ENCODE measurements at regions not wholly inside any gene's neighbourhood (a gene's known extent, or its start where the extent isn't known, plus 50 kb on each side); places are given as distances from the start of the nearest gene placed in this dataset.

GRCh38 chr11:130705670-130706421 lies 210.4 kb downstream of the SNX19 start:
- Histone ChIP-seq H3K9me3 (no peaks in the 10 kb centered on the region), H3K4me1 (no peaks in the 10 kb centered on the region), H3K27ac (no peak overlapping the region), H3K27me3 (replicated peaks in 1 of 7) (peaks cover 0 to 11% (median 0%) of the 10 kb centered on the region in 7 donors), H3K4me3 (no peak overlapping the region), H3K36me3 (no peaks in the 10 kb centered on the region)
- WGBS, 5 donors = 72 to 85% (median 76%) methylated on average over 5 of the region's 5 CpGs
- no peak for TF ChIP-seq POLR2AphosphoS5 (IDR thresholded peaks at IDR 0.05)
- no peak for TF ChIP-seq POLR2A (IDR thresholded peaks at IDR 0.05)
- TF ChIP-seq CTCF (IDR thresholded peaks at IDR 0.05 in 8 of 11, conservative IDR thresholded peaks at IDR 0.05 in 3 of 11) = no peak
- intact Hi-C loops (cut with DNase I; ENCODE audit: low total_unique reads) = no loop called here
- DNase-seq = no peak

GRCh38 chr11:130706572-130706971 lies 209.7 kb downstream of the SNX19 start:
- Histone ChIP-seq H3K4me1 (no peaks in the 10 kb centered on the region), H3K27me3 (replicated peaks in 1 of 7) (peaks cover 0 to 11% (median 0%) of the 10 kb centered on the region in 7 donors), H3K27ac (no peak overlapping the region), H3K36me3 (no peaks in the 10 kb centered on the region), H3K9me3 (no peaks in the 10 kb centered on the region), H3K4me3 (no peak overlapping the region)
- TF ChIP-seq POLR2AphosphoS5 (IDR thresholded peaks at IDR 0.05) (no peak), POLR2A (IDR thresholded peaks at IDR 0.05) (no peak), CTCF (IDR thresholded peaks at IDR 0.05 in 8 of 11, conservative IDR thresholded peaks at IDR 0.05 in 3 of 11) (no peak)
- WGBS, 5 donors = 93 to 97% (median 95%) methylated on average over 5 of the region's 5 CpGs
- intact Hi-C loops (cut with DNase I; ENCODE audit: low total_unique reads) = no loop called here
- no peak for DNase-seq

- WGBS, 5 donors = 85 to 96% (median 90%) methylated on average over 4 of the region's 4 CpGs
- Histone ChIP-seq H3K4me1 (no peaks in the 10 kb centered on the region), H3K27me3 (replicated peaks in 1 of 7) (peaks cover 0 to 11% (median 0%) of the 10 kb centered on the region in 7 donors), H3K4me3 (no peak overlapping the region), H3K9me3 (no peaks in the 10 kb centered on the region), H3K27ac (no peak overlapping the region), H3K36me3 (no peaks in the 10 kb centered on the region)
- TF ChIP-seq POLR2A (IDR thresholded peaks at IDR 0.05) = no peak
- no peak for TF ChIP-seq CTCF (IDR thresholded peaks at IDR 0.05 in 8 of 11, conservative IDR thresholded peaks at IDR 0.05 in 3 of 11)
- no peak for TF ChIP-seq POLR2AphosphoS5 (IDR thresholded peaks at IDR 0.05)
- no peak for DNase-seq
- intact Hi-C loops (cut with DNase I; ENCODE audit: low total_unique reads) = no loop called here
Observed at GRCh38 chr11:130707217-130707616, 209.1 kb downstream of the SNX19 start.

GRCh38 chr11:130709531-130709930 lies 206.7 kb downstream of the SNX19 start:
- no peak for DNase-seq
- intact Hi-C loops (cut with DNase I; ENCODE audit: low total_unique reads) = no loop called here
- no peak overlapping the region for H3K27ac ChIP-seq
- H3K9me3 ChIP-seq = no peaks in the 10 kb centered on the region
- TF ChIP-seq POLR2AphosphoS5 (IDR thresholded peaks at IDR 0.05) (no peak), POLR2A (IDR thresholded peaks at IDR 0.05) (no peak), CTCF (IDR thresholded peaks at IDR 0.05 in 8 of 11, conservative IDR thresholded peaks at IDR 0.05 in 3 of 11) (no peak)
- peaks cover 0 to 7% (median 0%) of the 10 kb centered on the region in 7 donors for H3K27me3 ChIP-seq (replicated peaks in 1 of 7)
- no peaks in the 10 kb centered on the region for H3K4me1 ChIP-seq
- WGBS, 5 donors = 72 to 88% (median 80%) methylated on average over 5 of the region's 5 CpGs
- H3K36me3 ChIP-seq = no peaks in the 10 kb centered on the region
- H3K4me3 ChIP-seq = no peak overlapping the region

All from spleen (tissue), 11 donors.